Activated CD4-positive, alpha-beta T cell treated with anti-CD3 and anti-CD28 coated beads, Interleukin-2, amount 10 ng/mL, durations not matched to agents 24 days and 14 days (primary cell): ENCODE measurements at regions not wholly inside any gene's neighbourhood (a gene's known extent, or its start where the extent isn't known, plus 50 kb on each side); places are given as distances from the start of the nearest gene placed in this dataset.

Experiments
- DNase-seq: peaks from one replicate; pipeline ENCODE4 v3.0.0; 2022
- H3K27ac Mint-ChIP-seq: one replicate; pipeline ENCODE4 v1.8.0; 2022; ENCODE audit warnings: mild to moderate bottlenecking, mixed read lengths
- H3K27me3 Mint-ChIP-seq: one replicate; pipeline ENCODE4 v1.8.0; 2022; ENCODE audit warnings: mixed read lengths
- H3K36me3 Mint-ChIP-seq: one replicate; pipeline ENCODE4 v1.8.0; 2022; ENCODE audit warnings: low read depth, mild to moderate bottlenecking, mixed read lengths
- H3K4me1 Mint-ChIP-seq: one replicate; pipeline ENCODE4 v1.8.0; 2021; ENCODE audit warnings: mixed read lengths
- H3K4me3 Mint-ChIP-seq: one replicate; pipeline ENCODE4 v1.8.0; 2022; ENCODE audit warnings: mild to moderate bottlenecking, moderate library complexity, mixed read lengths
- H3K9me3 Mint-ChIP-seq: one replicate; pipeline ENCODE4 v1.8.0; 2021; ENCODE audit warnings: mixed read lengths
- intact Hi-C: fragments of 100-400 bp; cut with micrococcal nuclease; formaldehyde crosslinking; loops from one replicate; pipeline ENCODE4 v1.15.1; 2023

- Mint-ChIP-seq H3K9me3 (no peaks in the 10 kb centered on the region), H3K27me3 (no peaks in the 10 kb centered on the region), H3K4me3 (no peak overlapping the region), H3K36me3 (no peaks in the 10 kb centered on the region), H3K4me1 (no peaks in the 10 kb centered on the region), H3K27ac (no peak overlapping the region)
- DNase-seq: no peak
- intact Hi-C loops: no loop called here
Observed at GRCh38 chr6:113301651-113302050, 555.5 kb upstream of the MARCKS start.

- H3K36me3 Mint-ChIP-seq: no peaks in the 10 kb centered on the region
- no peaks in the 10 kb centered on the region for H3K27me3 Mint-ChIP-seq
- no peaks in the 10 kb centered on the region for H3K9me3 Mint-ChIP-seq
- H3K4me3 Mint-ChIP-seq: no peak overlapping the region
- H3K4me1 Mint-ChIP-seq: no peaks in the 10 kb centered on the region
- H3K27ac Mint-ChIP-seq: no peak overlapping the region
- DNase-seq: no peak
- intact Hi-C loops: no loop called here
Observed at GRCh38 chr6:113304116-113304515, 553.0 kb upstream of the MARCKS start.

DNA sequence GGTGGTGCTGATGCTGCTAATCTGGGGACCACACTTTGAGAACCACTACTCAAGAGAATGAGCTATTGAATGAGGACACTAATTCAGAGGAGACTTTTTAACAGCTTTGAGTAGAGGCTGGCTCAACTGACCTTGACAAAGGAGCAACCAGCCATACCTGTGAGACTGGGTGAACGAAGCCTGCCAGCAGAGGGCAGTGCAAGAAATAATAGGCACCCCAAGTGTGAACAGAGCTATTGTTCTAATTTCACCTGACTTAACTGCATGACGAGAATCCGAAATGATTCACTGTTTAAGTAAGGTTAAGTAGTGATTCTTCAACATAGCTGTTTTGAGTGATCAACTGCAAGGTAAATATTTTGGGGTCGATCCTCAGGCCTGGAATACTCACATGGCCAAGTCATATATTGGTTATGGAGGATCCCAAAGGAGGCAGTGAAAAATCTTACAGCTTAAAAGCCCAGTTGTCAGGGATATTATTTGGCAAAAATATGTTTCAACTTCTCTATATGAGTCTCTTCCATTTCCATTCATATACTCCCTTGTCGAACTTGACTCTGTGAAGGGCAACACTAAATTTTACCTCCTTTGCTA is 550.5 kb upstream of the MARCKS start:
- intact Hi-C loops: loop anchor here (1.0 kb wide), 2 partner anchors 553 to 603 kb away; no protein-coding TSS in a partner anchor
- no peaks in the 10 kb centered on the region for H3K9me3 Mint-ChIP-seq
- no peaks in the 10 kb centered on the region for H3K27me3 Mint-ChIP-seq

GRCh38 chr6:113308266-113308665 is 548.9 kb upstream of the MARCKS start:
- no peaks in the 10 kb centered on the region for H3K4me1 Mint-ChIP-seq
- intact Hi-C loops: no loop called here
- H3K36me3 Mint-ChIP-seq: no peaks in the 10 kb centered on the region
- no peak overlapping the region for H3K27ac Mint-ChIP-seq
- no peaks in the 10 kb centered on the region for H3K9me3 Mint-ChIP-seq
- no peak for DNase-seq
- H3K27me3 Mint-ChIP-seq: no peaks in the 10 kb centered on the region
- no peak overlapping the region for H3K4me3 Mint-ChIP-seq

More for the DNA sequence above, 550.5 kb upstream of the MARCKS start:
- H3K27ac Mint-ChIP-seq: no peak overlapping the region
- no peaks in the 10 kb centered on the region for H3K4me1 Mint-ChIP-seq
- no peak overlapping the region for H3K4me3 Mint-ChIP-seq
- DNase-seq: peak; percentile 80
- H3K36me3 Mint-ChIP-seq: no peaks in the 10 kb centered on the region

- intact Hi-C loops: no loop called here
- H3K4me3 Mint-ChIP-seq: no peak overlapping the region
- H3K27me3 Mint-ChIP-seq: no peaks in the 10 kb centered on the region
- no peak overlapping the region for H3K27ac Mint-ChIP-seq
- H3K9me3 Mint-ChIP-seq: no peaks in the 10 kb centered on the region
- H3K36me3 Mint-ChIP-seq: no peaks in the 10 kb centered on the region
- no peaks in the 10 kb centered on the region for H3K4me1 Mint-ChIP-seq
- no peak for DNase-seq
Observed at GRCh38 chr6:113313841-113314240, 543.3 kb upstream of the MARCKS start.

GRCh38 chr6:113315165-113315564 is 542.0 kb upstream of the MARCKS start:
- intact Hi-C loops: no loop called here
- Mint-ChIP-seq H3K27me3 (no peaks in the 10 kb centered on the region), H3K4me1 (no peaks in the 10 kb centered on the region), H3K36me3 (no peaks in the 10 kb centered on the region), H3K4me3 (no peak overlapping the region), H3K27ac (no peak overlapping the region), H3K9me3 (no peaks in the 10 kb centered on the region)
- DNase-seq: no peak

DNA sequence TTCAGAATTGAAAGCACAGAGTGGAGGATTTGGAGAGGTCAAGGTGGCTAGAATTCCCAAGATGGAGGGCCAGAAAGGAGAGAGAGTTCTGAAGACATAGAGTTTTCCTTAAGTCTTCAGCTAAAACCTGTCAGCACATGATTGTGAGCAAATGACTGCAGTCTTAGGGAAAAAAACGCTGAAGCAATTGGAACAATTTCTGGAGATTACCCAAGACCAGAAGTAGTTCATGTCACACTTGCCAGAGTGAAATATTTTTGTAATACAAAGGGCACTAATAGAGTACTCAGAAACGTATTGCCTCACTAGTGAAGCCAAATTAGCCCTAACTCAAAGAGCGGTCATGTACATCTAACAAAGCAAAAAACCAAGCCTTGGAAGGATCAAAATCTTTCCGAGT is 541.3 kb upstream of the MARCKS start:
- no peak for DNase-seq
- intact Hi-C loops: no loop called here
- no peaks in the 10 kb centered on the region for H3K36me3 Mint-ChIP-seq
- no peak overlapping the region for H3K27ac Mint-ChIP-seq
- H3K4me1 Mint-ChIP-seq: no peaks in the 10 kb centered on the region
- no peaks in the 10 kb centered on the region for H3K9me3 Mint-ChIP-seq
- H3K27me3 Mint-ChIP-seq: no peaks in the 10 kb centered on the region
- H3K4me3 Mint-ChIP-seq: no peak overlapping the region

DNA sequence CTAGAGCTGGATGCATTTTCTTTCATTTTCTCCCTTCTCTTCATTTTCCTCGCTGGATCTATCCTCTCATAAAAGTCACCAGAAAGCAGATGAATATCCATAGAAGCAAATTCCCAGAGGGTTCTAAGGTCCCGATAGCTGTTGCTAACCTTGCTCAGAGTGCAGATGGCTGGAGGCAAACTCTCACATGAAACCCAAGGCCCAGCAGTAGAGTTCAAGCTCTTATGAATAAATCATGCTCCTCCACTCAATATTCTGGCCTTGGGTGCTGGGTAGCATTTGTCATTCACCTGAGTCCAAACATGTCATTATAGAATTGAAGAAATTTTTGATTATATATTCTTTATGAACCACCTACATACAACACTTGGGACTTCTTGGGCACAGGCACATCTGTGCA is 539.7 kb upstream of the MARCKS start:
- DNase-seq: no peak
- Mint-ChIP-seq H3K4me3 (no peak overlapping the region), H3K36me3 (no peaks in the 10 kb centered on the region), H3K9me3 (no peaks in the 10 kb centered on the region), H3K4me1 (no peaks in the 10 kb centered on the region), H3K27me3 (no peaks in the 10 kb centered on the region), H3K27ac (no peak overlapping the region)
- intact Hi-C loops: no loop called here

DNA sequence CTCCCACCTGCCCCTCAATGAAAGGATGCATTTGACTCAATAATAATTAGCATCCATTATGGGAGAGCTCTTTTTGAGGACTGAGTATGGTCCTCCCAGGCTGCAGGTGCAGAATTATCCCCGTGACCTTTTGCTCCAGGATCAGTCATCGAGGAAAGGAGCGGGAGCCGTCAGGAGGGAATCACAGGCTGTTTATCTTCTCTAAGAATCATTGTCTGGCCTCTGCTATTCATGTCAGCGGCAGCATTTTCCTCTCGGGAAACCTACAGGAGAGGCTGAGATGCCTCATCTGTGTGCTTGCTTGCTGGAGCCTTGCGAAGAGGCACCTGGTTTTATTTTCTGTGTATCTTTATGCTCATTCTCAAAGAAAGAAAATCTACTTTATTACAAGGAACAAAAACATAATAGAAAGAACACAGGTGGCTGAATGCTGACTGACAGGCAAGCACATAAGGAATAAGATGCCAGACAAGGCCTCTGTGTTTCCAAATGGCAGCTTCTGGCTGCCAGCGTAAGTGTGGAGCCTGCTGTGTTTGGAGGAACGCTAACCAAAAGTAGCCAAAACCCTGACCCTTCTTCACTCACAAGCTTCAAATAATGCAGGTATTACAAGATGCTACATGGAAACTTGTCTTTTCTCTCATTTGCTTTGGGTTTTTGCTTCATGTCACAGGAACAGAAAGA is 539.1 kb upstream of the MARCKS start:
- Mint-ChIP-seq H3K4me1 (no peaks in the 10 kb centered on the region), H3K4me3 (no peak overlapping the region), H3K9me3 (no peaks in the 10 kb centered on the region), H3K36me3 (no peaks in the 10 kb centered on the region), H3K27ac (no peak overlapping the region), H3K27me3 (no peaks in the 10 kb centered on the region)
- intact Hi-C loops: no loop called here
- DNase-seq: no peak

GRCh38 chr6:113318575-113318917 is 538.6 kb upstream of the MARCKS start:
- intact Hi-C loops: no loop called here
- Mint-ChIP-seq H3K36me3 (no peaks in the 10 kb centered on the region), H3K9me3 (no peaks in the 10 kb centered on the region)

GRCh38 chr6:113320653-113321052 is 536.5 kb upstream of the MARCKS start:
- Mint-ChIP-seq H3K4me3 (no peak overlapping the region), H3K36me3 (no peaks in the 10 kb centered on the region), H3K4me1 (no peaks in the 10 kb centered on the region), H3K27me3 (no peaks in the 10 kb centered on the region), H3K9me3 (no peaks in the 10 kb centered on the region), H3K27ac (no peak overlapping the region)
- intact Hi-C loops: no loop called here
- DNase-seq: no peak

More at GRCh38 chr6:113318575-113318917, 538.6 kb upstream of the MARCKS start:
- H3K4me1 Mint-ChIP-seq: no peaks in the 10 kb centered on the region
- no peak for DNase-seq
- no peaks in the 10 kb centered on the region for H3K27me3 Mint-ChIP-seq
- H3K4me3 Mint-ChIP-seq: no peak overlapping the region
- H3K27ac Mint-ChIP-seq: no peak overlapping the region

GRCh38 chr6:113326781-113327180 is 530.4 kb upstream of the MARCKS start:
- no peaks in the 10 kb centered on the region for H3K27me3 Mint-ChIP-seq
- no peaks in the 10 kb centered on the region for H3K9me3 Mint-ChIP-seq
- DNase-seq: no peak
- H3K4me1 Mint-ChIP-seq: no peaks in the 10 kb centered on the region
- intact Hi-C loops: no loop called here
- no peaks in the 10 kb centered on the region for H3K36me3 Mint-ChIP-seq
- H3K4me3 Mint-ChIP-seq: no peak overlapping the region
- no peak overlapping the region for H3K27ac Mint-ChIP-seq

GRCh38 chr6:113328886-113329381 is 528.2 kb upstream of the MARCKS start:
- intact Hi-C loops: no loop called here
- Mint-ChIP-seq H3K4me3 (no peak overlapping the region), H3K9me3 (no peaks in the 10 kb centered on the region), H3K4me1 (no peaks in the 10 kb centered on the region), H3K36me3 (no peaks in the 10 kb centered on the region), H3K27ac (no peak overlapping the region), H3K27me3 (no peaks in the 10 kb centered on the region)
- DNase-seq: no peak

DNA sequence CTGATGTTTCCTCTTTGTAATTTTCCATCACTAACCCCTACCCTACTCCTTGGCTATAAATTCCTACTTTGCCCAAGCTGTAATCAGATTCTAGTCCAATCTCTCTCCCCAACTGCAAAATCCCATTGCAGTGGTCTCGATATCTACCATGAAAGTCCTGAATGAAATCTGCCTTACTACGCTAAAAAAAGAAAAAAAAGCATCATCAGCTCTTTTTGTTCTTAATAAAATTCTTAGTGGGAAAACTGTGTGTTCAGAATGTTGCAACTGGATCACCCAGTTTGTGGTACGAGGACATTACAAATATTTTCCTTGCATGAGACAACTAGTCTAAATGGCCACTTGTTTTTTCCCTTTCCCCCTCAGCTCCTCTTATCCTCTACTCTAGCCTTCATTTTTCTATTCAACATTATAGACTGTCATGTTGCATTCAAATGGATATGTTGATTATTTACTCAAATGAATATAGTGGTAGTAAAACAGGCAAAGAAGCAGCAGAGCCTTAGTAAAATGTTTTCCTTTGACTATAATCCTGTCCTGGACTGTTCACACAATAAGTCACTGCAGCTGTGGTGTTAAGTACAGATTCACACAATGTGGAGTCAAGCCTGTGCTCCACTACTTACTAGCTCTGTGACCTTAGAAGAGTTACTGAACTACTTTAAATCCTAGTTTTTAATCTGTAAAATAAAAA is 527.1 kb upstream of the MARCKS start:
- no peak overlapping the region for H3K27ac Mint-ChIP-seq
- intact Hi-C loops: no loop called here
- DNase-seq: no peak
- H3K4me3 Mint-ChIP-seq: no peak overlapping the region
- no peaks in the 10 kb centered on the region for H3K36me3 Mint-ChIP-seq
- H3K4me1 Mint-ChIP-seq: no peaks in the 10 kb centered on the region
- no peaks in the 10 kb centered on the region for H3K27me3 Mint-ChIP-seq
- no peaks in the 10 kb centered on the region for H3K9me3 Mint-ChIP-seq
